Superior temporal gyrus (tissue), 1 donor: ENCODE measurements at regions not wholly inside any gene's neighbourhood (a gene's known extent, or its start where the extent isn't known, plus 50 kb on each side); places are given as distances from the start of the nearest gene placed in this dataset.
A peak's percentile ranks its signal among the peaks of the same experiment; 100 is the strongest.

ENCODE experiments used
- DNase-seq: peaks from one replicate; pipeline ENCODE4 v3.0.0-alpha.2; 2016; ENCODE audit errors: extremely low spot score

DNA sequence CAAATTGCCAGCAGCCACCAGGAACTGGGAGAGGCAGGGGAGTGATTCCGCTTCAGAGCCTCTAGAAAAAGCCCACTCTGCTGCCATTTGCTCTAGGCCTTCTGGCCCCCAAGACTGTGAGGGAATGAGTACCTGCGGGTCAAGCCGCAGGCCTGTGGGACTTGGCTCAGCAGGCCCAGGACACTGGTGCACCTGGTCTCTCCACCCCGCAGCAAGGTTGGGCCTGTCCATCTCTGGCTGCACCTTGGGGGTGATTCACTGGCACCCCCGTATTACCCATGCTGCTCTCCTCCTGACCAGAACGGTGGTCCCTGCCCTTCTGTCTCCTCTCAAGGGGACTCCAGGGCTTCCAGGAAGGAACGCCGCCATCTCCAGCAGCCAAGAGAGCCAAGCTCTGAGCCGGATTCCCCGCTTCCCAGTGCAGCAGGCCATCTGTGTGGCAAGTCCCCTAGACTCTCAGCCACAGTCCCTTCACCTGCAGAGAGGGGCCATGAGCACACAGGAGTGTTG lies 78.4 kb upstream of the OLFM1 start:
- no peak for DNase-seq

DNA sequence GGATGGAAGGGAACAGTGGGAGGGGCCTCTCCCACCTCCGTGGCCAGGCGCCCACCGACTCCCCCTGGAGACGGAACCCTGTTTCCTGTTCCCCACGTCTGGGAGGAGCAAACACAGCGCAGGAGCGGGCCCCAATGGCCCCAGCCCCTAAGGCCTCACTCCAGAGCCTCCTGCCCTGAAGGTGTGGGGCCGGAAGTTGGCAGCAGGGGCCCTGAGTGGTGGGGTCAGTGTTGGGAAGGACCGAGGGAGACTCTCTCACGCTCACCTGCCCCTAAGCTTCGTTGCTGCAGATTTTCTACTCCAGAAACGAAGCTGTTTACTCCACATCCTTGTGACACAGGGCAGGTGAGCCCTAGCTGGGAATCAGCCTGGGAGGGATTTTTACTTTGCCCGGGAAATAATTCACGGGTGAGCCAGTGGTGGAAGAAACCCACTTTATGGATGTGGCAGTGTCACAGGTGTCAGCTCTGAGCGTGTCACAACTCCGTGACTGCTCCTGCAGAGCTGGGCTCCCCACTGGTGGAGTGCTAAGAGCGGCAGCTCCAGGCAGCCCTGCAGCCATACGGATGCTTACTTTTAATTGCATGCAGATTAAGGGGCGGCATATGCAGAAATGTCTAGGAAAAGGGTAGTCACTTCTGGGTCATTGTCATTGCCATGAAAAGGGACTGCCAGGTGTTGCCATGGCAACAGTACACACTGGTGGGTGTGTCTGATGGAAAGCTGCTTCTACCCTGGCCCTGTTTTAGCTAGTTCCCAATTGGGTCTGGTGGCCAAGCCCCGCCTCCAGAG lies 77.5 kb upstream of the OLFM1 start:
- no peak for DNase-seq

DNA sequence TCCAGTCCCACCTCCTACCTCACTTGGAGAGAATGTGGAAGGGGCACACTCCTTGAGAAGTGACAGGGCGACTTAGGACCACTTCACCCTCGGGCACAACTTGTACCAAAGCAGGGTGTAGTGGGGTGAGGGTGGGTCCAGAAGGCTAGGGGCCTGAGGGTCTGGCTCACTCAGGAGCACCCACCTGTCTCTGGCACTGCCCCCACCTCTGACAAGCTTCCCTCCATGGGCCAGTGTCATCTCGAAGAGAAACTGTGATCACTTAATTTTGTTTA lies 76.9 kb upstream of the OLFM1 start:
- DNase-seq, result no peak

DNA sequence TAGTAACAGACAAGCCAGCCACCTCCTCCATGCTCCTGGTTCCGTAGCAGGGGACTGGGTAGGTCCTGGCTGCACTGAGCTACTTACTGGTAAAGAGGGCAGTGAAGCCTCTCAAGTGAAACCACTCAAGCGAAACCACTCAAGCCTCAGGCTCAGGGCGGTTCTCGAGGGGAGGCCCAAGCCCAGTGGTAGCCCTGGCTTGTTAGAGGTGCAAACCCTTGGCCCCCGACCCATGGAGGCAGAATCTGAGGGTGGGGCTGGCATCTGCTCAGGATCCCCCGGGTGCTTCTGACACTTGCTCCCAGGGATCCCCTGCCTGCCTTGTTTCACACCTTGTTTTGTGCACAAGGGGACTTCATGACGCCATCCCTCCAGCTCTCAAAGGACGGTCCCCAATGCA lies 76.5 kb upstream of the OLFM1 start:
- no peak for DNase-seq

DNA sequence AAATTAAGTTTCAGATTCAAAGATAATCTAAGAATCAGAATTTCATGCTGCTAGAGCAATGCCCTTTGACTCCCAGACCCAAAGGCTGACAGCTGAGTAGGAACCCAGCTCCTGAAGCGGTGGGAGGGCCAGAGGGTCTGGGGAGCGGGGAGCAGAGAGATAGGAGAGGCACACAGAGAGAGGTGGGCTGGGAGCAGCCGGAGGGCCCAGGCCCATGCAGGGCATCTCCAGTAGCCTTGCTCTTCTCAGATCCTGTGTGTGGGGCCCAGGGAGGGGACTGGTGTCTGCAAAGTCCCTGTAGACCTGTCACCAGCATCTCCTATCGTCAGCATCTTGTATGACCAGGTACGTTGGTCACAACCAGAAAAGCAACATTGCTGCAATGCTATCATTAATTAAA lies 75.3 kb upstream of the OLFM1 start:
- DNase-seq, result no peak

DNA sequence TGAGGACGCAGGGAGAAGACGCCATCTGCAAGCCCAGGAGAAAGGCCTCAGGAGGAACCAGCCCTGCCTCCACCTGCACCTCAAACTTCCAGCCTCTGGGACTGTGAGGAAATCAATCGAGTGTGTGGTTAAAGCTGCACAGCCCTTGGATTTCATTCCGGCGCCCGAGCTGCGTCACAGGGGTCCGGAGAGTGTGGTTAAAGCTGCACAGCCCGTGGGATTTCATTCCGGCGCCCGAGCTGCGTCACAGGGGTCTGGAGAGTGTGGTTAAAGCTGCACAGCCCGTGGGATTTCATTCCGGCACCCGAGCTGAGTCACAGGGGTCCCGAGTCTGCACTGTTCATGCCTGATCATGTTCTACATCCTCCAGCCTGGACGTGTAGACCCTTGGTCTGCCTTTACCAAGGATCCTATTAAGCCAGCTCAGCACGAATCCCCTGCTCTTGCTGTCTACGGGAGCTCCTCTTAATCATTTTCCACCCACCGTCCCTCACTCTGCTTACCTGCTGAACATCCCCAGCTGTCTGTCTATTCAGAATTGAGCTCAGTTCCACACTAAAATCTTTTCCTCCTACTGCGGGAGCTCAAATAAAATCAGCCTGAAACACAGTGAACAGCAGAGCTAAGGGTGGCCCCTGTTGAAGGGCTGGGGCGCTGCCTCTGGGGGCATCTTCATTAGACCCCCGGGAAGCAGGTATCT lies 73.0 kb upstream of the OLFM1 start:
- DNase-seq, result no peak

DNA sequence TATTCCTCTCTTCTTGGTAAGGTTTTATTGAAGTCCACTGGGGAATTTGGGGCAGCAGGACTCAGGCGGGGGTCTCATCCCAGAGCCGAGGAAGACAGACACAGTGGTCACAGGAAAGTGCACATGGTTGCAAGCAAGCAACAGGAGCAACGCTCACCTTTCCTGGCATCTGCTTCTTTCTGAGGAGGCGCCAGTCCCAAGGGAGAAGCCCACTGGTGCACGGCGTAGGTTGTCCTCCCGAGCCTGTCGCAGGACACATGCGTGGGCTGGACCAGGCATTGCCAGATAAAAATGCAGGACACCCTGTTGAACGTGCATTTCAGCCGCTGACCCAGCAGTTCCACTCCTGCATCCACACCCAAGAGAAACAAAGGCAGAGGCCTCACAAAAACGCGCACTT lies 72.4 kb upstream of the OLFM1 start:
- DNase-seq, result no peak

DNA sequence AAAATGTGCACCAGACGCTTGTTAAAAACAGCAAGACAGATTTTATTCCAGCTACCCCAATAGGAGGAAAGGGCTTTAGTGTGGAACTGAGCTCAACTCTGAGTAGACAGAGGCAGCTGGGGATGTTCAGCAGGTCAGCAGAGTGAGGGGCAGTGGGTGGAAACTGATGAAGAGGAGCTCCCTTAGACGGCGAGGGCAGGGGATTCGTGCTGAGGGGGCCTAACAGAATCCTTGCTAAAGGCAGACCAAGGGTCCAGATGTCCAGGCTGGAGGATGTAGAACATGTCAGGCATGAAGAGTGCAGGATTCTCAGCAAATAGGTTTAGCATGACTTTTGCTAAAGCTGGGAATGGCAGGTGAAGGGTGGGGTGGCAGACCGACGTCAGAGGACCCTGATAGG lies 71.9 kb upstream of the OLFM1 start:
- DNase-seq, result no peak

DNA sequence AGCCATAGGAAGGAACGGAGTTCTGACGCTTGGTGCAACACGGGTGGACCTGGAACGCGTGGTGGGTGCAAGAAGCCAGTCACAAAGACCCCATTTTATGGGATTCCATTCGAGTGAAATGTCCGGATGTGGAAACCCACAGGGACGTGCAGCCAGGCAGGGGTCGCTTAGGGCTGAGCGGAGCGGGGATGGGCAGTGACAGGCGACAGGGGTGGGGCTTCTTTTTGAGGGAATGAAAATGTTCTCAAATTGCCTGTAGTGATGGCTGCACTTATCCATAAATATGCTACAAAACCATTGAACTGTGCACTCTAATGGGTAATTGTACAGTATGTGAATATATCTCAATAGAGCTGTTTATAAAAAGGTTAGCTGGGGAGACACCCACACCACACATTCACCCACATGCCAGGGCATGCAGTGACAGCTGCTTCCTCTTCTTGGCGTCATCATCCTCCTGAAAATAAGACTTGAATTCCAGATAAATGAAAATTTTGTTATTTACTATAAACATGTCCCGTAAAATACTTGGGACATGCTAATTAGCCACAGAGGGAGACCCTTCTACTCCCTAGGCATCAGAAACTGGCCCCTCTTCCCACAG lies 71.3 kb upstream of the OLFM1 start:
- DNase-seq, result no peak

DNA sequence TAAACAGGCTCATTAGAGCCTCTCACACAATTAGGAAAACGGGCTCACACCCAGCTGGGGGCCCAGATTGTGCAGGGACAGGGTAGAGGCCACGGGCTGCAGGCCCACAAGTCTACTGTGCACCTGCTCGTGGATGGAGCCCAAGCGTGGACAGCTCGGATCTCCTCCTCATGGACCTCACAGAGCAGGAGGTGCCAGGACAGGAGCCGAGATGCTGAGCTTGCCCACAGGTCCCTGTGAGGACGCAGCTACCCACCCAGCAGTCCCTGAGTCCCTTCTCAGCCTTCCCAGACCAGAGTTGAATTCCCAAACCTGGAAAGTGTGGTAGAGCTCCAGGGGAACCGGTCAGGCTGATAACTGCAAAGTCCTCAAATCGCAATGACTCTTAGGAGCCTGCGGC lies 70.6 kb upstream of the OLFM1 start:
- no peak for DNase-seq

DNA sequence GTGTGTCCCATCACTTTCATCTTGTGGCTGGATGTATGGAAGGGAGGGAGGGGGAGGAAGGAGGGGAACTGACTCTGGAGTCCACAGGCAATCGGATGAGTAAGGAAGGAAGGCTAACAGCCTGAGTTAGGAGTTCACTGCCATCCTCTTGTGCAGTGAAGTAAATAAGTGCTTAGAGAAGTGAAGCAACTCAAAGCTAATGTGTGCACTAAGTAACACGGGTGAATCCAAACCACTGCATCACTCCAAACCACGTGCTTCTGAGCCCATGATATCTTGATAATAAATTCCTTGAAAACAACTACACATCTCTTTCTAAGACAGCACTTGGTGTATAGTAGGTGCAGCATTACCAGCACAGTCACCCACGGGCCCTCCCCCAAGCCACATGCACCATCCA lies 69.6 kb upstream of the OLFM1 start:
- DNase-seq, result no peak

DNA sequence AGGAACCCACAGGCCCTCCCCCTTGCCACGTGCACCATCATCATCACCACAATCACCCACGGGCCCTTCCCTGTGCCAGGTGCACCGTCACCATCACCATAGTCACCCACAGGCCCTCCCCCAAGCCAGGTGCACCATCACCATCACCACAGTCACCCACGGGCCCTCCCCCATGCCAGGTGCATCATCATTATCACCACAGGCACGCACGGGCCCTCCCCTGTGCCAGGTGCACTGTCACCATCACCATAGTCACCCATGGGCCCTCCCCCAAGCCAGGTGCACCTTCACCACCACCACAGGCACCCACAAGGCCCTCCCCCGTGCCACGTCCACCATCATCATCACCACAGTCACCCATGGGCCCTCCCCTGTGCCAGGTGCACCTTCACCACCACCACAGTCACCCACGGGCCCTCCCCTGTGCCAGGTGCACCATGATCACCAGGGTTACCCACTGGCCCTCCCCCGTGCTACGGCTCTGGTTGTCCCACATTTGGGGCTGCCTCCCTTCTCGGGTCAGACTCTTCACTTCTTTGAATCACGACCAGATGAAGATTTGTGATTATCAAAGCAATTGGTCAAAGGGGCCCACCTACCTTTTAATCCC lies 69.1 kb upstream of the OLFM1 start:
- DNase-seq, result no peak

DNA sequence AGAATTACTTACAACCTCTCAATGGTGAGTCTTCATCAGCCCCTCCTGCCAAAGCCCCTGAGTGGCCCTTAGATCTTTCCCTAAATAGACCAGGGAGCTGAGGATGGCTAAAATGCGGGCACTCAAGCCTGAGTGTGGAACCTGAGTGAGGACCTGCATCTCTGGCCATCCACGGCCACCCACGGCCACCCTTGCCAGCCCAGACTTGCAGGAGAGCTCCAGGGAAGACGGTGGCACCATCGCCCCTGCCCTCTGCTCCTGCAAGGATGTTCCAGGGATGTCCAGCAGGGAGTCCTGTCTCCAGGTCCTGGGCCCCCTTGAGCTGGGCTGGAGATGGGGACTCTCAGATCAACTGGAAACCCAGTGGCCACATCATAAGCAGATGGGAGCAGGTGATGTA lies 68.2 kb upstream of the OLFM1 start:
- no peak for DNase-seq

DNA sequence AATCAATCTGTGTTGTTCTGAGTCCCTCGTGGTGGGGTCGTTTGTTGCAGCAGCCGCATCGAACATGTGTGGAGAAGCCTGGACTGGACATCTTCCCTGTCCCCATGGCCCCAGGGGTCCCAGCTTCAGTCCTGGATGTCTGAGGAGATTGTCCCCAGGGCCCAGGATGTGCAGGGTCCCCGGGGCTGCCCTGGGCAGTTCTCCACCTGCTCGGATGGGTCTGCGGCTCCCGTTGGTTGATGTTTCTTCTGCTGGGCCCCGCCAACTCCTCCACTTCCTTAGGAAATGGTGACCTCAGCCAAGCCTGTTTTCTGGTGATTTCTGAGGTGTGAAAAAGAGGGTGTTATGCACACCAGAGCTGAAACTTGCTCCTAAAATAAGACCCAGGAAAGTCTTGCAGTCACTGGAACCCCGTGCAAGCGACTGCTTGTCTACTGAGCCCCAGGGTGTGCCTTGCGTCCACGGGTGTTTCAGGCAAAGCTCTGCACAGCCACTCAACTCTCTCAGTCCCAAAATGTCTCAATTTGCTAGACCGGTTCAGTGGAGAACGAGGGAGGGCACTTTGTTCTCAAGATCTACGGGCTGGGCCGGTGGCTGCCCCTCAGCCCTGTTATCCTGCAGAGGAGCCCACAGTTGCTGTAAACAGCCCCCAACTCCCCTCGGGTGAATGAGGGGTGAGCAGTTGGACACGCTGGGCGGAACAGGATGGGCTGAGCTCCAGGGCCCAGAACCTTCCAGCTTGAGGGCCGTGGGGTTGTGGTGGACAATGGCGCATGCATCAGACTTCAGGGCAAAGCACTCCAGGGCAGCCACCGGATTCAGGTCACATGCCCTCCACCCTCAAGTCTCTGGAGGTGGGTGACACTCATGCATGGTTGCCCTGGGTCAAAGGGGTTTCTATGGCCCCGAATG lies 66.7 kb upstream of the OLFM1 start:
- peak; percentile 12 for DNase-seq

DNA sequence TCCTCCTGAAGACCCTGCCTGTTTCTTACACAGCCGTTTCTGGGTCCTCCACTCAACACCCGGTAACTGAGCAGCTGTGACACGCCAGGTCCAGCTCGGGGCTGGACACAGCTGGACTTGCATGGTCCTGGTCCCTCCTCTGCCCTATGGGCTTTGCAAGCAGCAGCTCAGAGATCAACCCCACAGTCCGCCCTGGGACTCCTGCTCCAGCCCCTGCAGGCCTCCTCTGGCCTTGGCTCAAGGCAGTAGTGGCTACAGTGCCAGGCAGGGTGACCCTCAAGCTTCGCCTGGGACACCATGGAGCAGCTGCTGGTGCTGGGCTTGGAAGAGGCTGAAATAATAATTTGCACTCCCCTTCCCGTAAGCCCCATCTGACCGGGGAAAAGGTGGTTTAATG lies 66.1 kb upstream of the OLFM1 start:
- DNase-seq, result no peak

DNA sequence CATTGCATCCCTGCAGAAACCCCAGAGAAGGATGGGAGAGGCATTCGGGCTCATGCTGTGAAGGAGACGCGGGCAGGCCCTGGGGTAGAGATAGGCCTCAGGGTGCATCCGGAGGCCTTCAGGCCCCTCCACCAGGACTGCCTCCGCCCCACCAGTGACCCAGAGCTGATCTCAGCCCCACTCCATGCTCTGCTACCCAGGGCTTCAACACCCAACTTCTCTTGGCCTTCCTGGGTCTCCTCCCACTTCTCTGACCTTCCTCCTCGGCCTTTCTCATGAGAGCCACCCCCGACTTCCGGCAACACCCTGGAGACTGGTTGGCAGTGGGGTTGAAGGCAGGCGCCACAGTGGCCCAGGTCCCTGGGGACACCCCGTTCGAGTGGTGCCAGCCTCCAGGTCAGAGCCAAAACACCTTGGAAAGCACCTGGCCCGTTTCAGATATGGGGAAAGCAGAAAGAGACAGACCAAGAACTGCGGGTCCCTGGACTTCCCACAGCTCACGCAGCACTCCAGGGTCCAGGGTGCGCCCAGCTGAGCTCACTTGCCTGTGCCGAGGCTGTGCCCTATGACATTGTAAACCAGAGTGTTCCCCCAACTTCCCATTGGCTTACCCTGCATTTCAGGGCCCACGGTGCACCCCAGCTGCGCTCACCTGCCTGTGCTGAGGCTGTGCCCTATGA lies 65.1 kb upstream of the OLFM1 start:
- DNase-seq, result no peak

DNA sequence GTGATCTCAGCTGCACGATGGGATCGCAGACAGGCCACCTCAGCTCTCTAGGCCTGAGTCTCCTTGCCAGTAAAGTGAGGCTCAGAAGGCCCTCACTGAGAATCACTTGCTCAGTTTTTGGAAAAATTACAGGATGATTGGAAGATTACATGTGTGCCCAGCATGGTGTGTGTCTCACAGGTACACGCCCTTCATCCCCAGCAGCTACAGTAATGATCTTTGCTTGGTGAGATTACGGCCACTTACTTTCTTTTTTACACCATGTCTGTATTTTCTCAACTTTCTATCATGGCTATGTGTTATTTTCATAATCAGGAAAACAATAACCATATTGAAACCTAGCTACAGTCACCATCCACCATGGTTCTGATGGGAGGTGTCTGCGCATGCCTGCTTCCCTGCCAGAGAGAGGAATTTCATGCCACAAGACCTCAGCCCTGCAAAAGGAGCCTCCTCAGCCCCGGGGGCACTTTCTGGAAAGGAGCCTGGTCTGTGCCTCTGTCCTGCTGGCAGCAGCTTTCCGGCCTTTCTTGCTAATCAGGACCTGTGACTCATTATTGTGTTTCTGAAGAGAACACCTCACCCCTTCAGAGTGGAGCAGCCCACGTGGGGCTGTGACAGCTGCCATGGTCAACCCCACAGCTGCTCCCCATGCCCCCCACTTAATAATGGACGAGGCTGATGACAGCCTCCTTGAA lies 64.2 kb upstream of the OLFM1 start:
- no peak for DNase-seq

DNA sequence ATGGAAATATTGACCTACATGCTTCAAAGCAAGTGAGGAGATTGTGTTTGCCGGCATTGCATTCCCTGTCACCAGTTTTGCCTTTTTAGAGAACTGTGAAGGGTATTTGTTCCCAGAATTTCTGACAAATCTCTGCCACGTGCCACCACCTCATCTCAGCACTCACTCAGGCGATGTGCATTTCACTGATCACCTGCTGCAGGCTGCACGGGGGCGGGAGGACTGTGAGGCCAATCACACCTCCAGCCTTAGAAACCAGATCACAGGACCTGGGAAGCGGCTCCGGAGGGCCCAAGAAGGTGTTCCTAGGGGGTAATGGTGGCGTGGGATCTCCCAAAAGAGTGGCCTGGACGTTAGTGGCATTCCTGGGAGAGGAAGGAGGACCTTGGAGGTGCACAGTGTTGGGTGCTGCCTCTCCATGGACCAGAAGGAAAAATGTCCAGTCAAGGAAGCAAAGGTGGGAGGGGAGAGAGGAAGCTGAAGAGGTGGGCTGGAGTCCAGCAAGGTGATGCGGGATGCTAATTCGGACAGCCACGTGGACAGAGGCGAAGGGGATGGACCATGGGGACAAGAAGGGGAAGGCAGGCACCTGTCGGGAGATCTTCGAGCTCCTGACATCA lies 63.6 kb upstream of the OLFM1 start:
- no peak for DNase-seq

DNA sequence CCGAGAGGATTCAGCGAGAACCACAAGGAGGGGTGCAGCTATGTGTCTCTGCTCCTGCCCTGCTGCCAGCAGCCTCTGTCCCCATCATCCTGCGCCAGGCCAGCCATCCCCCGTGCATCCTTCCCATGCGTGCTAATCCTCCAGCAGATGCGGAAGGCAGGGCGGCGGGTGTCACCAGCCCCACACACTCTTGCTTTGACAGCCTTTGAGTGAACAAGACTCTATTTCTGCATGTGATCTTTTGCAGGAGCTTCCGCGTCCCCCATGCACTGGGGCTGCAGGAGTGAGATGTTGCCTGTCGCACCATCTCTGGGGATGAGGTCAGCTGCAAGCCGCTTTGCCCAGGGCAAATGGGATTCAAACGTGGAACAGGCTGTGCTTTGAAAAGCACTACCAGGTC lies 58.0 kb upstream of the OLFM1 start:
- DNase-seq, result no peak
